GDM1 (cell line): ENCODE measurements at regions not wholly inside any gene's neighbourhood (a gene's known extent, or its start where the extent isn't known, plus 50 kb on each side); places are given as distances from the start of the nearest gene placed in this dataset.
A peak's percentile ranks its signal among the peaks of the same experiment; 100 is the strongest.

ENCODE experiments used
- DNase-seq: peaks from one replicate; lab custom pipeline; 2025; lab: John Stamatoyannopoulos, UW

GRCh38 chr7:20021066-20021465 is 196.1 kb downstream of the MACC1 start:
- DNase-seq = no peak

- DNase-seq = no peak
Measured at GRCh38 chr7:20019757-20020432, 197.3 kb downstream of the MACC1 start.

- no peak for DNase-seq
Measured at GRCh38 chr7:20016669-20017068, 200.5 kb downstream of the MACC1 start.

GRCh38 chr7:20013536-20013935 is 203.6 kb downstream of the MACC1 start:
- DNase-seq = no peak

GRCh38 chr7:20012100-20012499 is 205.1 kb downstream of the MACC1 start:
- no peak for DNase-seq

GRCh38 chr7:20010877-20011276 is 206.3 kb downstream of the MACC1 start:
- no peak for DNase-seq

GRCh38 chr7:20007510-20007909 is 209.7 kb downstream of the MACC1 start:
- DNase-seq = no peak

GRCh38 chr7:20005081-20005480 is 212.1 kb downstream of the MACC1 start:
- no peak for DNase-seq

GRCh38 chr7:19999681-20000080 is 217.5 kb downstream of the MACC1 start:
- DNase-seq = no peak

GRCh38 chr7:19991936-19992335 is 218.5 kb upstream of the TMEM196 start:
- DNase-seq = no peak

GRCh38 chr7:19989906-19990305 is 216.5 kb upstream of the TMEM196 start:
- no peak for DNase-seq

GRCh38 chr7:19988860-19989259 is 215.4 kb upstream of the TMEM196 start:
- no peak for DNase-seq

- DNase-seq = no peak
Measured at GRCh38 chr7:19984231-19984632, 210.8 kb upstream of the TMEM196 start.

GRCh38 chr7:19982841-19983835 is 209.7 kb upstream of the TMEM196 start:
- peak; percentile 48 for DNase-seq

- no peak for DNase-seq
Measured at GRCh38 chr7:19973581-19973980, 200.2 kb upstream of the TMEM196 start.

- DNase-seq = no peak
Measured at GRCh38 chr7:19972876-19973275, 199.5 kb upstream of the TMEM196 start.

- no peak for DNase-seq
Measured at GRCh38 chr7:19971956-19972355, 198.5 kb upstream of the TMEM196 start.

GRCh38 chr7:19970514-19970913 is 197.1 kb upstream of the TMEM196 start:
- DNase-seq = no peak

GRCh38 chr7:19969859-19970493 is 196.6 kb upstream of the TMEM196 start:
- no peak for DNase-seq

GRCh38 chr7:19964246-19964645 is 190.8 kb upstream of the TMEM196 start:
- DNase-seq = no peak

GRCh38 chr7:19963695-19964094 is 190.3 kb upstream of the TMEM196 start:
- DNase-seq = no peak

- no peak for DNase-seq
Measured at GRCh38 chr7:19958309-19958896, 185.0 kb upstream of the TMEM196 start.
